ENCODE measurements at regions not wholly inside any gene's neighbourhood (a gene's known extent, or its start where the extent isn't known, plus 50 kb on each side); places are given as distances from the start of the nearest gene placed in this dataset.

GRCh38 chr9:103988821-103989220 lies 105.3 kb upstream of the SMC2 start:
- TF ChIP-seq POLR2A (IDR thresholded peaks at IDR 0.05; ENCODE audit: low read length) (no peak), GATA1 (IDR thresholded peaks at IDR 0.05; ENCODE audit: low read depth, low read length) (no peak)

All from erythroblast (primary cell).